MM.1S (cell line): ENCODE measurements at regions not wholly inside any gene's neighbourhood (a gene's known extent, or its start where the extent isn't known, plus 50 kb on each side); places are given as distances from the start of the nearest gene placed in this dataset.

Experiments used
- CTCF ChIP-seq: fragments of 300-600 bp; sonication (generic); IDR thresholded peaks from 2 replicates; pipeline ENCODE4 v1.5.1; 2016; ENCODE audit warnings: antibody characterized with exemption, low read length, mixed read lengths
- EZH2 ChIP-seq: fragments of 300-600 bp; sonication (generic); optimal IDR thresholded peaks from 2 replicates; pipeline ENCODE3; 2017; ENCODE audit warnings: low read depth, mild to moderate bottlenecking, antibody characterized with exemption, low read length, mixed read lengths

DNA sequence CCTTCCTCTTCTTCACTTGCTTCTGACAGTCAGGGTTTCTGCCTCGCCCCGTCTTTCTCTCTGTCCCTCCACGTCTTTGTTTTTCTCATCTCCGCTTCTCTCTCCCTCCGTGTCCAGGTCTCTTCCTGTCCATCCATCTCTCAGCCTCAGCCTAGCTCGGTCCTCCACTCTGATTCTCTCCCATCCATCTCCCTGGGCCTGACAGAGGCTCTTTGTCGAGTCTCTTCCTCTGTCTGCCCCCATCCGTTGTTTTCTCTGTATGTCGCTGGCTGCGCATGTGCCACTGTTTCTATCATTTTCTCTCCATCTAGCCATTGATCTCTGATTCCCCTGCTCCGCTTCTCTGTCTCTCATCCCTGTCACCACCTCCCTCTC lies 328.9 kb upstream of the TBX3 start:
- TF ChIP-seq CTCF, result no peak
- TF ChIP-seq EZH2, result no peak
